GM03348 (cell line): ENCODE measurements at regions not wholly inside any gene's neighbourhood (a gene's known extent, or its start where the extent isn't known, plus 50 kb on each side); places are given as distances from the start of the nearest gene placed in this dataset.

Source experiments
- DNase-seq: peaks from one replicate; pipeline ENCODE4 v3.0.0; 2012; ENCODE audit warnings: low spot score

- DNase-seq: no peak
Observed at GRCh38 chr2:200725596-200725995, 86.1 kb upstream of the BZW1 start.

- DNase-seq: no peak
Observed at GRCh38 chr2:200728630-200729029, 83.1 kb upstream of the BZW1 start.

- no peak for DNase-seq
Observed at GRCh38 chr2:200730302-200730701, 81.4 kb upstream of the BZW1 start.

- no peak for DNase-seq
Observed at GRCh38 chr2:200730960-200731359, 80.8 kb upstream of the BZW1 start.

GRCh38 chr2:200732866-200733265, 78.8 kb upstream of the BZW1 start:
- no peak for DNase-seq

- no peak for DNase-seq
Observed at GRCh38 chr2:200733713-200734198, 78.0 kb upstream of the BZW1 start.

GRCh38 chr2:200735061-200735460, 76.6 kb upstream of the BZW1 start:
- DNase-seq: no peak

GRCh38 chr2:200736646-200737274, 75.0 kb upstream of the BZW1 start:
- no peak for DNase-seq

- no peak for DNase-seq
Observed at GRCh38 chr2:200737585-200737984, 74.1 kb upstream of the BZW1 start.

- DNase-seq: no peak
Observed at GRCh38 chr2:200738590-200738989, 73.1 kb upstream of the BZW1 start.

- no peak for DNase-seq
Observed at GRCh38 chr2:200740907-200741306, 70.8 kb upstream of the BZW1 start.

GRCh38 chr2:200741468-200742202, 70.1 kb upstream of the BZW1 start:
- DNase-seq: peak; percentile 33

- DNase-seq: peak; percentile 90
Observed at GRCh38 chr2:200742426-200742825, 69.3 kb upstream of the BZW1 start.

- no peak for DNase-seq
Observed at GRCh38 chr2:200743042-200743676, 68.6 kb upstream of the BZW1 start.

GRCh38 chr2:200744201-200744602, 67.5 kb upstream of the BZW1 start:
- no peak for DNase-seq

GRCh38 chr2:200746301-200746700, 65.4 kb upstream of the BZW1 start:
- no peak for DNase-seq

- no peak for DNase-seq
Observed at GRCh38 chr2:200747668-200748618, 63.8 kb upstream of the BZW1 start.

- DNase-seq: no peak
Observed at GRCh38 chr2:200748779-200749178, 62.9 kb upstream of the BZW1 start.

GRCh38 chr2:200749631-200750322, 61.9 kb upstream of the BZW1 start:
- no peak for DNase-seq

- DNase-seq: no peak
Observed at GRCh38 chr2:200750323-200750910, 61.3 kb upstream of the BZW1 start.

GRCh38 chr2:200751786-200752185, 59.9 kb upstream of the BZW1 start:
- DNase-seq: no peak
